ENCODE measurements at regions not wholly inside any gene's neighbourhood (a gene's known extent, or its start where the extent isn't known, plus 50 kb on each side); places are given as distances from the start of the nearest gene placed in this dataset.

- TF ChIP-seq POLR2AphosphoS5 (IDR thresholded peaks at IDR 0.05; ENCODE audit: borderline replicate concordance, low read depth, low read length) (no peak), EZH2 (IDR thresholded peaks at IDR 0.05) (no peak)
Measured at GRCh38 chr4:62414563-62414962, 1214.4 kb downstream of the ADGRL3 start.

Measured in SK-N-MC (cell line).